MM.1S (cell line): ENCODE measurements at regions not wholly inside any gene's neighbourhood (a gene's known extent, or its start where the extent isn't known, plus 50 kb on each side); places are given as distances from the start of the nearest gene placed in this dataset.

ENCODE experiments used
- DNase-seq: peaks from one replicate; pipeline ENCODE4 v3.0.0-alpha.2; 2015
- H2AFZ ChIP-seq: fragments of 300-600 bp; sonication (generic); 2 replicates; pipeline ENCODE4 v1.6.0; 2016; ENCODE audit warnings: antibody characterized with exemption, low read length
- H3F3A ChIP-seq: fragments of 300-600 bp; sonication (generic); 2 replicates; pipeline ENCODE4 v1.6.1; 2016; ENCODE audit warnings: mild to moderate bottlenecking, antibody characterized with exemption, low read length, moderate library complexity, mixed read lengths; ENCODE audit not compliant: insufficient read depth
- H3K27ac ChIP-seq: fragments of 300-600 bp; sonication (generic); 2 replicates; pipeline ENCODE4 v1.5.1; 2016; ENCODE audit warnings: mild to moderate bottlenecking, low read length
- H3K27me3 ChIP-seq: fragments of 300-600 bp; sonication (generic); replicated peaks from 2 replicates; pipeline ENCODE4 v1.6.0; 2016; ENCODE audit warnings: low read length; ENCODE audit not compliant: insufficient read depth
- H3K36me3 ChIP-seq: fragments of 300-600 bp; sonication (generic); replicated peaks from 2 replicates; pipeline ENCODE4 v1.6.1; 2016; ENCODE audit warnings: mild to moderate bottlenecking, low read length, mixed read lengths; ENCODE audit not compliant: insufficient read depth
- H3K4me1 ChIP-seq: fragments of 300-600 bp; sonication (generic); 2 replicates; pipeline ENCODE4 v1.6.1; 2016; ENCODE audit warnings: low read length, mixed read lengths
- H3K4me2 ChIP-seq: fragments of 300-600 bp; sonication (generic); 2 replicates; pipeline ENCODE4 v1.6.0; 2016; ENCODE audit warnings: low read depth, low read length
- H3K4me3 ChIP-seq: fragments of 300-600 bp; sonication (generic); 2 replicates; pipeline ENCODE4 v1.5.1; 2016; ENCODE audit warnings: low read length, mixed read lengths
- H3K79me2 ChIP-seq: fragments of 300-600 bp; sonication (generic); 2 replicates; pipeline ENCODE4 v1.6.1; 2016; ENCODE audit warnings: mixed run types, low read length, mixed read lengths
- H3K9ac ChIP-seq: fragments of 300-600 bp; sonication (generic); 2 replicates; pipeline ENCODE4 v1.6.1; 2016; ENCODE audit warnings: low read length, mixed read lengths
- H3K9me2 ChIP-seq: fragments of 300-600 bp; sonication (generic); replicated peaks from 2 replicates; pipeline ENCODE4 v1.6.1; 2016; ENCODE audit warnings: mild to moderate bottlenecking, low read length, mixed read lengths; ENCODE audit not compliant: insufficient read depth
- H3K9me3 ChIP-seq: fragments of 300-600 bp; sonication (generic); replicated peaks from 2 replicates; pipeline ENCODE4 v1.6.1; 2016; ENCODE audit warnings: mild to moderate bottlenecking, low read length, mixed read lengths; ENCODE audit not compliant: insufficient read depth
- H4K20me1 ChIP-seq: fragments of 300-600 bp; sonication (generic); 2 replicates; pipeline ENCODE4 v1.6.1; 2016; ENCODE audit warnings: mild to moderate bottlenecking, low read length, moderate library complexity, mixed read lengths; ENCODE audit not compliant: insufficient read depth
- EZH2 ChIP-seq: fragments of 300-600 bp; sonication (generic); optimal IDR thresholded peaks from 2 replicates; pipeline ENCODE3; 2017; ENCODE audit warnings: low read depth, mild to moderate bottlenecking, antibody characterized with exemption, low read length, mixed read lengths
- EZH2phosphoT487 ChIP-seq: fragments of 300-600 bp; sonication (generic); IDR thresholded peaks from 2 replicates; pipeline ENCODE4 v1.6.1; 2018; ENCODE audit warnings: antibody characterized with exemption, low read length
- TF ChIP-seq, protein P1 (sequence below): fragments of 300-600 bp; sonication (generic); IDR thresholded peaks from 2 replicates; pipeline ENCODE4 v1.5.1; 2016; ENCODE audit warnings: antibody characterized with exemption, low read length, mixed read lengths

DNA sequence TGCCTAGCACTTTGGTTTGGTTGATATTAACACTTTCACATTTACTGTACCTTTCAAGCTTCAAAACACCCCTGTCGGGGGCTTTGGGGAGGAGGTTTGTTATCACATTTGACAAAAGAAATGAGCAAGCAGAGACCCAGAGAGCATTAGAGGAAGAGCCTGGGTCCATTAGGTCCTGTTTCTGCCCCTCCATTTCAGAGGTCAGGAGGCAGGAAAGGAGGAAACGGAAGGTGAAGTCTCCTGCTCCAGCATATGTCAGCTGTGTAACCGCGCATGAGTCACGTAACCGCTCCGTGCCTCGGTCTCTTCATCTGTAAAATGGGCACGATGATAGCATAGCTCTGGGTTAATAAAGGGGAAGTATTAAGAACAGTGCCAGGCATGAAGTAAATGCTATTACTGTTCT, 201.9 kb upstream of the BCOR start:
- Histone ChIP-seq H3F3A (no peaks in the 10 kb centered on the region), H3K27me3 (no peaks in the 10 kb centered on the region), H3K9ac (no peak overlapping the region), H2AFZ (no peak overlapping the region), H3K9me3 (no peaks in the 10 kb centered on the region), H3K27ac (no peak overlapping the region), H3K9me2 (no peaks in the 10 kb centered on the region), H4K20me1 (no peaks in the 10 kb centered on the region), H3K4me1 (no peaks in the 10 kb centered on the region), H3K4me2 (no peak overlapping the region), H3K36me3 (no peaks in the 10 kb centered on the region), H3K79me2 (no peaks in the 10 kb centered on the region), H3K4me3 (no peak overlapping the region)
- TF ChIP-seq EZH2phosphoT487 (no peak), EZH2 (no peak)
- TF ChIP-seq, protein P1, sequence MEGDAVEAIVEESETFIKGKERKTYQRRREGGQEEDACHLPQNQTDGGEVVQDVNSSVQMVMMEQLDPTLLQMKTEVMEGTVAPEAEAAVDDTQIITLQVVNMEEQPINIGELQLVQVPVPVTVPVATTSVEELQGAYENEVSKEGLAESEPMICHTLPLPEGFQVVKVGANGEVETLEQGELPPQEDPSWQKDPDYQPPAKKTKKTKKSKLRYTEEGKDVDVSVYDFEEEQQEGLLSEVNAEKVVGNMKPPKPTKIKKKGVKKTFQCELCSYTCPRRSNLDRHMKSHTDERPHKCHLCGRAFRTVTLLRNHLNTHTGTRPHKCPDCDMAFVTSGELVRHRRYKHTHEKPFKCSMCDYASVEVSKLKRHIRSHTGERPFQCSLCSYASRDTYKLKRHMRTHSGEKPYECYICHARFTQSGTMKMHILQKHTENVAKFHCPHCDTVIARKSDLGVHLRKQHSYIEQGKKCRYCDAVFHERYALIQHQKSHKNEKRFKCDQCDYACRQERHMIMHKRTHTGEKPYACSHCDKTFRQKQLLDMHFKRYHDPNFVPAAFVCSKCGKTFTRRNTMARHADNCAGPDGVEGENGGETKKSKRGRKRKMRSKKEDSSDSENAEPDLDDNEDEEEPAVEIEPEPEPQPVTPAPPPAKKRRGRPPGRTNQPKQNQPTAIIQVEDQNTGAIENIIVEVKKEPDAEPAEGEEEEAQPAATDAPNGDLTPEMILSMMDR = no peak
- no peak for DNase-seq

DNA sequence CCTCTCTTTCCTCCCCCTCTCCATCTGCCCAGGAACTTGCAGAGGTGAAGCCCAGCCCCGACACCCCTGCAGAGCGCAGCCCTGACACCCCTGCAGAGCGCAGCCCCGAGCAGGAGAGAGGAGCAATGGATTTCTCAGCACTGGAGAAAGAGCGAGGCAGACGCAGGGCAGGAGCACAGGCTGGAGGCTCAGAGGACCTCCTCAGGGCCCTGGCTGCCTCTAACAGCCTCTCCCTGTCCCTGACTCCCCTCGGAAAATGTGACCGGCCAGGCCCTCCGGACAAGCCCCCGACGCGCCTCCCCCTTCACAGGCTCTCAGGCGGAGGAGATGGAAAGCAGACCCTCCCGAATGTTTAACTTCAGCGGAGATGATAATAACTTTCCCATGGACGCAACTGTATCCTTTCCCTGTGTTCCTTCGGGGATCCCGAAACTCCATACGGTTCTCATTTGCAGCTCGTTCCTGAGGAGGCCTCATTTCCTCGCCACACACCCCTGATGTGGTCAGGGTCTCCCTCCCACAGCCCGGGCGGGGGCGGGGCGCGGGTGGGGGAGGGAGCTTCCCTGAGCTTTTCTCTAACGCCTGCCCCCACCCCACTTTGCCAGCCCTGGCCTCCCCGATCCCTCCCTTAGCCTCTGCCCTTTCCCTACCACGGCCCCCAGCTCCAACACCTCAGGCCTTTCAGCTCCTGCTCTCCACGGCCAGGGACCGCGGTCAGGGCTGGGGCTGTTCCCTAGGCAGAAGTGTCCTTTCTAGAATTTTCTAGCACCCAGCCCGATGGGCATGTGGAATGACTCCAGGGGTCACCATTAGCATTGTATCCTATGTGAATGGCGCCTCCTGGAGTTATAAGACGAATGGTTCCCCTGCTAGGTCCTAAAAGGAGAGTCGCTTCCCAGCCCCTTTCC, 201.1 kb upstream of the BCOR start:
- Histone ChIP-seq H3K4me1 (no peaks in the 10 kb centered on the region), H3K36me3 (no peaks in the 10 kb centered on the region), H3K79me2 (no peaks in the 10 kb centered on the region), H4K20me1 (no peaks in the 10 kb centered on the region), H3K4me2 (no peak overlapping the region), H3K27ac (no peak overlapping the region), H3K9me3 (no peaks in the 10 kb centered on the region), H3K9me2 (no peaks in the 10 kb centered on the region), H3K9ac (no peak overlapping the region), H3F3A (no peaks in the 10 kb centered on the region), H3K4me3 (no peak overlapping the region), H3K27me3 (no peaks in the 10 kb centered on the region), H2AFZ (no peak overlapping the region)
- DNase-seq = no peak
- TF ChIP-seq EZH2phosphoT487 = no peak
- TF ChIP-seq EZH2 = no peak
- TF ChIP-seq, protein P1 = no peak

DNA sequence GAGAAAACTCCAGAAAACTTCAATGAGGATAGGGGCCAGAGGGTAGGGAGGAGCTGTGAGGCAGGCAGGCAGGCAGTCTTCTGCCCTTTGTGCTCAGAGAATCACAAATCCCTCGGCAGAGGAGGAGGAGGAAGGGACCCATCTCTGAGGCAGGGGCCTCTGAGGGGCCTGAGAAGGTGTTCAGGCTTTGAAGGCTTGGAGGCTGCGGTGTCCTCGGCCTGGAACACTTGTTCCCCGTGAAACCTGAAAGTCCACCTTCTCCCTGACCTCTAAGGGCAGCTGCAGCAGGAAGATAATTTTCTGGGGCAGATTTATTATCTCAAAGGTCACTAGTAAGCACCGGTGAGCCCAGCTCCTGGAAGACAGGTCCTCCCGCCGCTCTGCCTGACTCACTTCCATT, 200.3 kb upstream of the BCOR start:
- Histone ChIP-seq H3K27me3 (no peaks in the 10 kb centered on the region), H3K36me3 (no peaks in the 10 kb centered on the region), H4K20me1 (no peaks in the 10 kb centered on the region), H3K9ac (no peak overlapping the region), H3K4me3 (no peak overlapping the region), H3K4me1 (no peaks in the 10 kb centered on the region), H3K79me2 (no peaks in the 10 kb centered on the region), H3K9me2 (no peaks in the 10 kb centered on the region), H2AFZ (no peak overlapping the region), H3K4me2 (no peak overlapping the region), H3K9me3 (no peaks in the 10 kb centered on the region), H3K27ac (no peak overlapping the region), H3F3A (no peaks in the 10 kb centered on the region)
- TF ChIP-seq, protein P1 = no peak
- TF ChIP-seq EZH2 (no peak), EZH2phosphoT487 (no peak)
- no peak for DNase-seq
